SK-N-SH (cell line): ENCODE measurements at regions not wholly inside any gene's neighbourhood (a gene's known extent, or its start where the extent isn't known, plus 50 kb on each side); places are given as distances from the start of the nearest gene placed in this dataset.

Experiments
- CTCF ChIA-PET: fragments of 300-600, 350-600 bp; formaldehyde crosslinking; extraction: SDS; loops from one replicate; lab custom pipeline; 2021; lab: Yijun Ruan, JAX
- POLR2A ChIA-PET: fragments of 350-600 bp; sonication (Branson Sonifier 250); formaldehyde crosslinking; extraction: SDS; loops from one replicate; lab custom pipeline; 2020; ENCODE audit warnings: antibody characterized with exemption, inconsistent platforms; lab: Yijun Ruan, JAX
- DNase-seq: peaks from one replicate; pipeline ENCODE4 v3.0.0; 2012
- H2AFZ ChIP-seq: fragments of 200-600 bp; sonication (generic); 2 replicates; pipeline ENCODE4 v1.8.1; 2016; ENCODE audit warnings: antibody characterized with exemption, mild to moderate bottlenecking, low read depth
- H3F3A ChIP-seq: fragments of 200-600 bp; sonication (generic); replicated peaks from 2 replicates; pipeline ENCODE3; 2016; ENCODE audit warnings: antibody characterized with exemption, mild to moderate bottlenecking; ENCODE audit not compliant: insufficient read depth
- H3K27ac ChIP-seq, 2 experiments: fragments of 200-500 bp in 1 of 2; fragments of 200-600 bp in 1 of 2; sonication (Bioruptor generic) in 1 of 2; sonication (generic), shearing (Covaris generic) in 1 of 2; 2 replicates each; pipeline versions ENCODE4 v1.5.1 to v1.6.1; 2014 to 2016; ENCODE audit warnings: low read depth in 2 of 2, inconsistent platforms in 1 of 2, low read length in 1 of 2, mild to moderate bottlenecking in 1 of 2, mixed read lengths in 1 of 2
- H3K27me3 ChIP-seq: fragments of 200-600 bp; sonication (generic), shearing (Covaris generic); 2 replicates; pipeline ENCODE4 v1.6.1; 2016; ENCODE audit warnings: mixed run types; ENCODE audit not compliant: insufficient read depth
- H3K36me3 ChIP-seq, 2 experiments: fragments of 200-500 bp in 1 of 2; fragments of 200-600 bp in 1 of 2; sonication (Bioruptor generic) in 1 of 2; sonication (generic) in 1 of 2; replicated peaks in 1 of 2; 2 replicates each; pipeline versions ENCODE3 to v1.5.1; 2014 to 2016; ENCODE audit warnings: low read length in 1 of 2, mild to moderate bottlenecking in 1 of 2; ENCODE audit not compliant: insufficient read depth in 2 of 2, control insufficient read depth in 1 of 2
- H3K4me1 ChIP-seq, 2 experiments: fragments of 200-500 bp in 1 of 2; fragments of 200-600 bp in 1 of 2; sonication (Bioruptor generic) in 1 of 2; sonication (generic), shearing (Covaris generic) in 1 of 2; 2 replicates each; pipeline versions ENCODE4 v1.5.1 to v1.6.1; 2014 to 2016; ENCODE audit warnings: low read depth in 1 of 2, low read length in 1 of 2, mixed run types in 1 of 2; ENCODE audit not compliant: insufficient read depth in 2 of 2, control insufficient read depth in 1 of 2
- H3K4me2 ChIP-seq: fragments of 200-600 bp; sonication (generic), shearing (Covaris generic); 2 replicates; pipeline ENCODE4 v1.6.1; 2017; ENCODE audit warnings: mixed run types
- H3K4me3 ChIP-seq, 2 experiments: fragments of 200-500 bp in 1 of 2; fragments of 200-600 bp in 1 of 2; sonication (Bioruptor generic) in 1 of 2; sonication (generic), shearing (Covaris generic) in 1 of 2; 2 replicates each; pipeline versions ENCODE4 v1.5.1 to v1.8.1; 2014 to 2016; ENCODE audit warnings: low read depth in 2 of 2, inconsistent platforms in 1 of 2, low read length in 1 of 2, mild to moderate bottlenecking in 1 of 2, mixed read lengths in 1 of 2, moderate library complexity in 1 of 2
- H3K79me2 ChIP-seq: fragments of 200-600 bp; sonication (generic); 2 replicates; pipeline ENCODE4 v1.8.1; 2017; ENCODE audit warnings: mild to moderate bottlenecking; ENCODE audit not compliant: insufficient read depth
- H3K9ac ChIP-seq: fragments of 200-600 bp; sonication (generic); 2 replicates; pipeline ENCODE4 v1.6.1; 2017; ENCODE audit warnings: mixed run types
- H3K9me2 ChIP-seq: fragments of 200-600 bp; sonication (generic); 2 replicates; pipeline ENCODE4 v1.6.1; 2017; ENCODE audit warnings: mixed run types
- H3K9me3 ChIP-seq: fragments of 200-600 bp; sonication (generic); 2 replicates; pipeline ENCODE4 v1.6.1; 2017; ENCODE audit warnings: mixed run types, mild to moderate bottlenecking, moderate library complexity
- H4K20me1 ChIP-seq: fragments of 200-600 bp; sonication (generic); 2 replicates; pipeline ENCODE4 v1.6.1; 2017; ENCODE audit warnings: mild to moderate bottlenecking, mixed run types; ENCODE audit not compliant: insufficient read depth
- CHD2 ChIP-seq: fragments of 150-350 bp; IDR thresholded peaks from 2 replicates; pipeline ENCODE4 v1.6.1; 2018; ENCODE audit warnings: low read length; ENCODE audit not compliant: partially characterized antibody
- ELF1 ChIP-seq: IDR thresholded peaks from 2 replicates; pipeline ENCODE4 v1.4.0; 2012
- FOSL2 ChIP-seq: IDR thresholded peaks from 2 replicates; pipeline ENCODE4 v1.4.0; 2012; ENCODE audit warnings: low read depth, mild to moderate bottlenecking, moderate library complexity, borderline replicate concordance
- FOXJ3 ChIP-seq: sonication (generic); formaldehyde crosslinking; IDR thresholded peaks from 2 replicates; pipeline ENCODE4 v1.5.1; 2020; ENCODE audit warnings: mild to moderate bottlenecking, missing genetic modification reagents
- FOXM1 ChIP-seq: IDR thresholded peaks from 2 replicates; pipeline ENCODE4 v1.4.0; 2012; ENCODE audit warnings: low read depth, mild to moderate bottlenecking
- GABPA ChIP-seq: IDR thresholded peaks from 2 replicates; pipeline ENCODE4 v1.4.0; 2012; ENCODE audit warnings: low read depth, mild to moderate bottlenecking
- GATA2 ChIP-seq: sonication (generic); formaldehyde crosslinking; IDR thresholded peaks from 2 replicates; pipeline ENCODE4 v1.5.0; 2020; ENCODE audit warnings: mild to moderate bottlenecking, missing genetic modification reagents
- MEF2A ChIP-seq: IDR thresholded peaks from 2 replicates; pipeline ENCODE4 v1.4.0; 2012; ENCODE audit warnings: low read depth, borderline replicate concordance
- MXI1 ChIP-seq: IDR thresholded peaks from 2 replicates; pipeline ENCODE4 v1.6.1; 2012; ENCODE audit warnings: mild to moderate bottlenecking, low read depth, low read length, improper control_type of control experiment
- POLR2AphosphoS5 ChIP-seq: IDR thresholded peaks from 2 replicates; pipeline ENCODE4 v1.6.1; 2012; ENCODE audit warnings: low read depth, low read length
- SIN3A ChIP-seq: IDR thresholded peaks from 2 replicates; pipeline ENCODE4 v1.6.1; 2012; ENCODE audit warnings: low read depth, mild to moderate bottlenecking, low read length, moderate library complexity, borderline replicate concordance
- SMC3 ChIP-seq: IDR thresholded peaks from 2 replicates; pipeline ENCODE4 v1.6.1; 2012; ENCODE audit warnings: low read depth, low read length, improper control_type of control experiment
- TAF1 ChIP-seq: IDR thresholded peaks from 2 replicates; pipeline ENCODE4 v1.6.1; 2012; ENCODE audit warnings: low read depth, mild to moderate bottlenecking, low read length, moderate library complexity, borderline replicate concordance
- TCF12 ChIP-seq: IDR thresholded peaks from 2 replicates; pipeline ENCODE4 v1.4.0; 2012
- TEAD4 ChIP-seq: IDR thresholded peaks from 2 replicates; pipeline ENCODE4 v1.4.0; 2012; ENCODE audit warnings: mild to moderate bottlenecking, borderline replicate concordance; ENCODE audit not compliant: insufficient read depth
- USF1 ChIP-seq: IDR thresholded peaks from 2 replicates; pipeline ENCODE4 v1.4.0; 2012; ENCODE audit warnings: low read depth, borderline replicate concordance
- WGBS: methylation state at CpG from one replicate; pipeline ENCODE4 v1.1.6; 2017; ENCODE audit warnings: low lambda C conversion rate; 5-methylcytosine and 5-hydroxymethylcytosine counted together
- TF ChIP-seq, protein P1 (sequence below): IDR thresholded peaks from 2 replicates; pipeline ENCODE4 v1.6.1; 2012; ENCODE audit warnings: mild to moderate bottlenecking, low read depth, low read length, moderate library complexity

DNA sequence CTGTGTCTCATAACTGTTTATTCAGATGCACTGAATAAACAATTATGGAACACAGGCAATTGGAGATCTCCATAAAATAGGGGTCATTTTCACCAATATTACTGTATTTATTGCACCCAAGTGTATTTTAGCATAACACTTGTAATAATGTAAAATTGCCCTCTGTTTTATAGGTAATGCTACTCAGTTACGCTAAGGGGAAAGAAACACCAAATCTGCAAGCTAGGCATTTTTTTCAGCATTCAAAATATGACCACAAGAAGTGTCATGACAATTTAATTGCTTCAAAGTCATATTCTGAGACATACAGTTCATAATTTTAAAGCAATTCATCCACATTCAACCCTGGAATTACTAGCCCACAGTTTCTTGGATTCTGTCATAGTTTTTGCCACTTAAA, 643.2 kb upstream of the NOX3 start:
- no peaks in the 10 kb centered on the region for H3K79me2 ChIP-seq
- H2AFZ ChIP-seq: no peak overlapping the region
- H3K27me3 ChIP-seq: no peaks in the 10 kb centered on the region
- H3K27ac ChIP-seq: no peak overlapping the region
- ChIA-PET CTCF (interaction anchor here (0.6 kb wide), 1 partner anchor 10 kb away, joined by 3 read pairs; no protein-coding TSS in a partner anchor), POLR2A (no interaction called here)
- no peaks in the 10 kb centered on the region for H4K20me1 ChIP-seq
- no peaks in the 10 kb centered on the region for H3K36me3 ChIP-seq
- H3K9ac ChIP-seq: no peak overlapping the region
- H3K4me1 ChIP-seq: no peaks in the 10 kb centered on the region
- no peak for DNase-seq
- H3K4me3 ChIP-seq: no peak overlapping the region
- H3K9me3 ChIP-seq: no peaks in the 10 kb centered on the region
- no peak for TF ChIP-seq GATA2 (CRISPR knock-in tag)
- no peak for TF ChIP-seq FOXJ3
- no peak for TF ChIP-seq SMC3
- TF ChIP-seq SIN3A: no peak
- no peak for TF ChIP-seq FOXM1
- TF ChIP-seq, protein P1, sequence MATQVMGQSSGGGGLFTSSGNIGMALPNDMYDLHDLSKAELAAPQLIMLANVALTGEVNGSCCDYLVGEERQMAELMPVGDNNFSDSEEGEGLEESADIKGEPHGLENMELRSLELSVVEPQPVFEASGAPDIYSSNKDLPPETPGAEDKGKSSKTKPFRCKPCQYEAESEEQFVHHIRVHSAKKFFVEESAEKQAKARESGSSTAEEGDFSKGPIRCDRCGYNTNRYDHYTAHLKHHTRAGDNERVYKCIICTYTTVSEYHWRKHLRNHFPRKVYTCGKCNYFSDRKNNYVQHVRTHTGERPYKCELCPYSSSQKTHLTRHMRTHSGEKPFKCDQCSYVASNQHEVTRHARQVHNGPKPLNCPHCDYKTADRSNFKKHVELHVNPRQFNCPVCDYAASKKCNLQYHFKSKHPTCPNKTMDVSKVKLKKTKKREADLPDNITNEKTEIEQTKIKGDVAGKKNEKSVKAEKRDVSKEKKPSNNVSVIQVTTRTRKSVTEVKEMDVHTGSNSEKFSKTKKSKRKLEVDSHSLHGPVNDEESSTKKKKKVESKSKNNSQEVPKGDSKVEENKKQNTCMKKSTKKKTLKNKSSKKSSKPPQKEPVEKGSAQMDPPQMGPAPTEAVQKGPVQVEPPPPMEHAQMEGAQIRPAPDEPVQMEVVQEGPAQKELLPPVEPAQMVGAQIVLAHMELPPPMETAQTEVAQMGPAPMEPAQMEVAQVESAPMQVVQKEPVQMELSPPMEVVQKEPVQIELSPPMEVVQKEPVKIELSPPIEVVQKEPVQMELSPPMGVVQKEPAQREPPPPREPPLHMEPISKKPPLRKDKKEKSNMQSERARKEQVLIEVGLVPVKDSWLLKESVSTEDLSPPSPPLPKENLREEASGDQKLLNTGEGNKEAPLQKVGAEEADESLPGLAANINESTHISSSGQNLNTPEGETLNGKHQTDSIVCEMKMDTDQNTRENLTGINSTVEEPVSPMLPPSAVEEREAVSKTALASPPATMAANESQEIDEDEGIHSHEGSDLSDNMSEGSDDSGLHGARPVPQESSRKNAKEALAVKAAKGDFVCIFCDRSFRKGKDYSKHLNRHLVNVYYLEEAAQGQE: no peak
- TF ChIP-seq GABPA: no peak
- no peak for TF ChIP-seq FOSL2
- TF ChIP-seq TAF1: no peak
- TF ChIP-seq TCF12: no peak
- no peak for TF ChIP-seq MEF2A
- no peak for TF ChIP-seq ELF1
- TF ChIP-seq MXI1: no peak
- TF ChIP-seq POLR2AphosphoS5: no peak
- TF ChIP-seq USF1: no peak
- no peak for TF ChIP-seq TEAD4
- TF ChIP-seq CHD2: no peak
- H3F3A ChIP-seq: no peaks in the 10 kb centered on the region
- H3K4me2 ChIP-seq: no peak overlapping the region
- WGBS: 86% methylated on average over 1 of the region's 1 CpG
- no peaks in the 10 kb centered on the region for H3K9me2 ChIP-seq
